ENCODE measurements at regions not wholly inside any gene's neighbourhood (a gene's known extent, or its start where the extent isn't known, plus 50 kb on each side); places are given as distances from the start of the nearest gene placed in this dataset.

- Mint-ChIP-seq H3K4me1 (no peaks in the 10 kb centered on the region), H3K4me3 (no peak overlapping the region), H3K9me3 (no peaks in the 10 kb centered on the region), H3K36me3 (ENCODE audit: low read depth) (no peaks in the 10 kb centered on the region), H3K27ac (no peak overlapping the region), H3K27me3 (no peaks in the 10 kb centered on the region)
- ChIA-PET CTCF (no interaction called here), POLR2A (no interaction called here)
- DNase-seq, result no peak
Measured at GRCh38 chr10:128687408-128687807, 561.2 kb upstream of the MKI67 start.

GRCh38 chr10:128687927-128688549, 561.8 kb upstream of the MKI67 start:
- no peaks in the 10 kb centered on the region for H3K9me3 Mint-ChIP-seq
- H3K36me3 Mint-ChIP-seq (ENCODE audit: low read depth), result no peaks in the 10 kb centered on the region
- no peaks in the 10 kb centered on the region for H3K27me3 Mint-ChIP-seq
- CTCF ChIA-PET, result no interaction called here
- no peak overlapping the region for H3K4me3 Mint-ChIP-seq
- no peaks in the 10 kb centered on the region for H3K4me1 Mint-ChIP-seq
- H3K27ac Mint-ChIP-seq, result no peak overlapping the region
- DNase-seq, result no peak
- POLR2A ChIA-PET, result no interaction called here

GRCh38 chr10:128689667-128690066, 563.4 kb upstream of the MKI67 start:
- H3K27me3 Mint-ChIP-seq, result no peaks in the 10 kb centered on the region
- H3K9me3 Mint-ChIP-seq, result no peaks in the 10 kb centered on the region
- H3K4me3 Mint-ChIP-seq, result no peak overlapping the region
- no peaks in the 10 kb centered on the region for H3K4me1 Mint-ChIP-seq
- ChIA-PET CTCF (no interaction called here), POLR2A (no interaction called here)
- no peak for DNase-seq
- no peak overlapping the region for H3K27ac Mint-ChIP-seq
- no peaks in the 10 kb centered on the region for H3K36me3 Mint-ChIP-seq (ENCODE audit: low read depth)

GRCh38 chr10:128693493-128694131, 567.4 kb upstream of the MKI67 start:
- DNase-seq, result no peak
- Mint-ChIP-seq H3K4me3 (no peak overlapping the region), H3K4me1 (no peaks in the 10 kb centered on the region), H3K27me3 (no peaks in the 10 kb centered on the region), H3K36me3 (ENCODE audit: low read depth) (no peaks in the 10 kb centered on the region), H3K27ac (no peak overlapping the region), H3K9me3 (no peaks in the 10 kb centered on the region)
- CTCF ChIA-PET, result no interaction called here
- POLR2A ChIA-PET, result no interaction called here

- Mint-ChIP-seq H3K36me3 (ENCODE audit: low read depth) (no peaks in the 10 kb centered on the region), H3K9me3 (no peaks in the 10 kb centered on the region), H3K4me3 (no peak overlapping the region), H3K27me3 (no peaks in the 10 kb centered on the region), H3K27ac (no peak overlapping the region), H3K4me1 (no peaks in the 10 kb centered on the region)
- DNase-seq, result no peak
- CTCF ChIA-PET, result no interaction called here
- POLR2A ChIA-PET, result no interaction called here
Measured at GRCh38 chr10:128694168-128694850, 568.1 kb upstream of the MKI67 start.

GRCh38 chr10:128694851-128695725, 568.9 kb upstream of the MKI67 start:
- H3K4me3 Mint-ChIP-seq, result no peak overlapping the region
- no peak for DNase-seq
- H3K27ac Mint-ChIP-seq, result no peak overlapping the region
- no peaks in the 10 kb centered on the region for H3K27me3 Mint-ChIP-seq
- ChIA-PET POLR2A (no interaction called here), CTCF (no interaction called here)
- H3K4me1 Mint-ChIP-seq, result no peaks in the 10 kb centered on the region
- H3K9me3 Mint-ChIP-seq, result no peaks in the 10 kb centered on the region
- H3K36me3 Mint-ChIP-seq (ENCODE audit: low read depth), result no peaks in the 10 kb centered on the region

- no peak for DNase-seq
- Mint-ChIP-seq H3K4me1 (no peaks in the 10 kb centered on the region), H3K27ac (no peak overlapping the region), H3K4me3 (no peak overlapping the region), H3K9me3 (no peaks in the 10 kb centered on the region), H3K36me3 (ENCODE audit: low read depth) (no peaks in the 10 kb centered on the region), H3K27me3 (no peaks in the 10 kb centered on the region)
- ChIA-PET POLR2A (no interaction called here), CTCF (no interaction called here)
Measured at GRCh38 chr10:128695931-128696330, 569.7 kb upstream of the MKI67 start.

- DNase-seq, result no peak
- Mint-ChIP-seq H3K4me3 (no peak overlapping the region), H3K27ac (no peak overlapping the region), H3K27me3 (no peaks in the 10 kb centered on the region), H3K36me3 (ENCODE audit: low read depth) (no peaks in the 10 kb centered on the region), H3K4me1 (no peaks in the 10 kb centered on the region), H3K9me3 (no peaks in the 10 kb centered on the region)
- ChIA-PET CTCF (no interaction called here), POLR2A (no interaction called here)
Measured at GRCh38 chr10:128697437-128697836, 571.2 kb upstream of the MKI67 start.

GRCh38 chr10:128701381-128701780, 575.2 kb upstream of the MKI67 start:
- DNase-seq, result no peak
- H3K9me3 Mint-ChIP-seq, result no peaks in the 10 kb centered on the region

GRCh38 chr10:128701837-128702236, 575.6 kb upstream of the MKI67 start:
- H3K4me3 Mint-ChIP-seq, result no peak overlapping the region
- no peak for DNase-seq
- ChIA-PET CTCF (no interaction called here), POLR2A (no interaction called here)
- no peaks in the 10 kb centered on the region for H3K9me3 Mint-ChIP-seq
- no peaks in the 10 kb centered on the region for H3K4me1 Mint-ChIP-seq
- H3K27ac Mint-ChIP-seq, result no peak overlapping the region
- no peaks in the 10 kb centered on the region for H3K27me3 Mint-ChIP-seq
- H3K36me3 Mint-ChIP-seq (ENCODE audit: low read depth), result no peaks in the 10 kb centered on the region

More at GRCh38 chr10:128701381-128701780, 575.2 kb upstream of the MKI67 start:
- ChIA-PET POLR2A (no interaction called here), CTCF (no interaction called here)
- Mint-ChIP-seq H3K36me3 (ENCODE audit: low read depth) (no peaks in the 10 kb centered on the region), H3K4me3 (no peak overlapping the region), H3K4me1 (no peaks in the 10 kb centered on the region), H3K27ac (no peak overlapping the region), H3K27me3 (no peaks in the 10 kb centered on the region)

GRCh38 chr10:128704716-128705115, 578.5 kb upstream of the MKI67 start:
- DNase-seq, result no peak
- H3K9me3 Mint-ChIP-seq, result no peaks in the 10 kb centered on the region

GRCh38 chr10:128708182-128708581, 582.0 kb upstream of the MKI67 start:
- Mint-ChIP-seq H3K4me3 (no peak overlapping the region), H3K36me3 (ENCODE audit: low read depth) (no peaks in the 10 kb centered on the region), H3K27ac (no peak overlapping the region), H3K4me1 (no peaks in the 10 kb centered on the region), H3K27me3 (no peaks in the 10 kb centered on the region), H3K9me3 (no peaks in the 10 kb centered on the region)
- CTCF ChIA-PET, result no interaction called here
- no peak for DNase-seq
- POLR2A ChIA-PET, result no interaction called here

More at GRCh38 chr10:128704716-128705115, 578.5 kb upstream of the MKI67 start:
- H3K4me3 Mint-ChIP-seq, result no peak overlapping the region
- H3K36me3 Mint-ChIP-seq (ENCODE audit: low read depth), result no peaks in the 10 kb centered on the region
- H3K27ac Mint-ChIP-seq, result no peak overlapping the region
- H3K4me1 Mint-ChIP-seq, result no peaks in the 10 kb centered on the region
- CTCF ChIA-PET, result no interaction called here
- POLR2A ChIA-PET, result no interaction called here
- H3K27me3 Mint-ChIP-seq, result no peaks in the 10 kb centered on the region

- Mint-ChIP-seq H3K9me3 (no peaks in the 10 kb centered on the region), H3K4me3 (no peak overlapping the region), H3K27ac (no peak overlapping the region), H3K4me1 (no peaks in the 10 kb centered on the region), H3K36me3 (ENCODE audit: low read depth) (no peaks in the 10 kb centered on the region), H3K27me3 (no peaks in the 10 kb centered on the region)
- POLR2A ChIA-PET, result no interaction called here
- CTCF ChIA-PET, result no interaction called here
- DNase-seq, result no peak
Measured at GRCh38 chr10:128709686-128710085, 583.5 kb upstream of the MKI67 start.
